WTC11 (cell line): ENCODE measurements at regions not wholly inside any gene's neighbourhood (a gene's known extent, or its start where the extent isn't known, plus 50 kb on each side); places are given as distances from the start of the nearest gene placed in this dataset.

Source experiments
- ATAC-seq: fragments of 200-7000 bp; cut with Tn5 transposase; 2 replicates; pipeline ENCODE4 v1.10.0; 2021; ENCODE audit warnings: mild to moderate bottlenecking, moderate library complexity
- CTCF ChIA-PET: fragments of 300-600 bp; sonication (Branson Sonifier 250); formaldehyde crosslinking; loops from one replicate; lab custom pipeline; 2021; ENCODE audit warnings: antibody characterized with exemption; lab: Charles Lee
- POLR2A ChIA-PET: fragments of 350-600 bp; sonication (Branson Sonifier 250); formaldehyde crosslinking; loops from one replicate; lab custom pipeline; 2021; ENCODE audit warnings: antibody characterized with exemption; lab: Charles Lee
- DNase-seq: peaks from one replicate; pipeline ENCODE4 v3.0.0; 2021; ENCODE audit warnings: low spot score
- H3K27ac Mint-ChIP-seq: 2 replicates; pipeline ENCODE4 v1.8.0; 2021; ENCODE audit warnings: mixed read lengths
- H3K27me3 Mint-ChIP-seq: 2 replicates; pipeline ENCODE4 v1.8.0; 2021; ENCODE audit warnings: low read depth, mild to moderate bottlenecking, moderate library complexity, mixed read lengths
- H3K36me3 Mint-ChIP-seq: 2 replicates; pipeline ENCODE4 v1.8.0; 2021; ENCODE audit warnings: mixed read lengths
- H3K4me1 Mint-ChIP-seq: 2 replicates; pipeline ENCODE4 v1.8.0; 2022; ENCODE audit warnings: mixed read lengths
- H3K4me3 Mint-ChIP-seq: 2 replicates; pipeline ENCODE4 v1.8.0; 2021; ENCODE audit warnings: mild to moderate bottlenecking, moderate library complexity, mixed read lengths
- H3K9me3 Mint-ChIP-seq: 2 replicates; pipeline ENCODE4 v1.8.0; 2021; ENCODE audit warnings: mixed read lengths
- GRHL2 ChIP-seq: fragments of 250-450 bp; sonication (Bioruptor Pico); IDR thresholded peaks from 2 replicates; pipeline ENCODE4 v1.8.0; 2022; ENCODE audit warnings: mild to moderate bottlenecking, moderate library complexity; ENCODE audit not compliant: insufficient replicate concordance, severe bottlenecking
- GTF2I ChIP-seq: fragments of 250-450 bp; sonication (Bioruptor Pico); conservative IDR thresholded peaks from 2 replicates; pipeline ENCODE4 v1.4.0; 2021; ENCODE audit warnings: mild to moderate bottlenecking
- IRF2 ChIP-seq: sonication (generic); formaldehyde crosslinking; IDR thresholded peaks from 2 replicates; pipeline ENCODE4 v1.8.0; 2022; ENCODE audit warnings: low read depth, missing genetic modification reagents, borderline replicate concordance
- JUN ChIP-seq: sonication (generic); formaldehyde crosslinking; IDR thresholded peaks from 2 replicates; pipeline ENCODE4 v1.8.0; 2023; ENCODE audit warnings: mild to moderate bottlenecking, missing genetic modification reagents
- SMAD3 ChIP-seq: sonication (generic); formaldehyde crosslinking; IDR thresholded peaks from 2 replicates; pipeline ENCODE4 v1.8.0; 2022; ENCODE audit warnings: missing genetic modification reagents, mild to moderate bottlenecking, borderline replicate concordance
- SMAD4 ChIP-seq: sonication (generic); formaldehyde crosslinking; IDR thresholded peaks from 2 replicates; pipeline ENCODE4 v1.8.0; 2022; ENCODE audit warnings: mild to moderate bottlenecking, missing genetic modification reagents
- TEAD4 ChIP-seq: sonication (generic); formaldehyde crosslinking; IDR thresholded peaks from 2 replicates; pipeline ENCODE4 v1.8.0; 2022; ENCODE audit warnings: mild to moderate bottlenecking, missing genetic modification reagents
- ZNF396 ChIP-seq: fragments of 250-450 bp; sonication (Bioruptor Pico); IDR thresholded peaks from 2 replicates; pipeline ENCODE4 v1.8.0; 2021; ENCODE audit warnings: mild to moderate bottlenecking, moderate library complexity, borderline replicate concordance
- TF ChIP-seq, protein P1 (sequence below): sonication (generic); formaldehyde crosslinking; IDR thresholded peaks from 2 replicates; pipeline ENCODE4 v1.8.1; 2022; ENCODE audit warnings: low read depth, mild to moderate bottlenecking, moderate library complexity, missing genetic modification reagents, borderline replicate concordance
- TF ChIP-seq, protein P2 (sequence below): sonication (generic); formaldehyde crosslinking; IDR thresholded peaks from 2 replicates; pipeline ENCODE4 v1.8.1; 2023; ENCODE audit warnings: mild to moderate bottlenecking, missing genetic modification reagents, moderate library complexity
- TF ChIP-seq, protein P3 (sequence below): fragments of 250-450 bp; sonication (Bioruptor Pico); IDR thresholded peaks from 2 replicates; pipeline ENCODE4 v1.8.0; 2021; ENCODE audit warnings: mild to moderate bottlenecking
- TF ChIP-seq, protein P4 (sequence below): sonication (generic); formaldehyde crosslinking; IDR thresholded peaks from 2 replicates; pipeline ENCODE4 v1.8.0; 2023; ENCODE audit warnings: missing genetic modification reagents
- TF ChIP-seq, protein P5 (sequence below): fragments of 200-600 bp; IDR thresholded peaks from 2 replicates; pipeline ENCODE4 v1.8.0; 2022; ENCODE audit warnings: antibody characterized with exemption
- TF ChIP-seq, protein P6 (sequence below): fragments of 250-450 bp; sonication (Bioruptor Pico); IDR thresholded peaks from 2 replicates; pipeline ENCODE4 v2.1.2; 2022; ENCODE audit warnings: mild to moderate bottlenecking, moderate library complexity
- TF ChIP-seq, protein P7 (sequence below): fragments of 250-450 bp; sonication (Bioruptor Pico); conservative IDR thresholded peaks from 2 replicates; pipeline ENCODE4 v1.9.0; 2021; ENCODE audit warnings: mild to moderate bottlenecking
- TF ChIP-seq, protein P8 (sequence below): sonication (generic); formaldehyde crosslinking; IDR thresholded peaks from 2 replicates; pipeline ENCODE4 v1.8.0; 2022; ENCODE audit warnings: mild to moderate bottlenecking, missing genetic modification reagents
- TF ChIP-seq, protein P9 (sequence below): sonication (generic); formaldehyde crosslinking; IDR thresholded peaks from 2 replicates; pipeline ENCODE4 v1.8.0; 2022; ENCODE audit warnings: mild to moderate bottlenecking, missing genetic modification reagents
- TF ChIP-seq, protein P10 (sequence below): sonication (generic); formaldehyde crosslinking; IDR thresholded peaks from 2 replicates; pipeline ENCODE4 v1.8.1; 2023; ENCODE audit warnings: mild to moderate bottlenecking, missing genetic modification reagents, borderline replicate concordance

DNA sequence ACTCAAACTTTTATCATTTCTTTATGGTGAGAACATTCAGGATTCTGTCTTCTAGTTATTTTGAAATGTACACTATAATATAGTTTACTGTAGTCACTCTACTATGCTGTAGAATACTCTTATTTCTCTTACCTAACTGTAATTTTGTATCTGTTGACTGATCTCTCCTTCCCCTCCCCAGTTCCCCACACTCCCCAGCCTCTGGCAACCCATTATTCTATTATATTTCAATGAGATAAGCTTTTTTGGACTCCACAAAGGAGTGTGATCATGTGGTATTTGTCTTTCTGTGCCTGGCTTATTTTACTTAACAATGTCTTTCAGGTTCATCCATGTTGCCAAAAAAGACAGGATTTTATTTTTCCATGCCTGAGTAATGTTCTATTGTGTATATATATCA, 71.4 kb upstream of the DYNC1I1 start (continued):
- TF ChIP-seq, protein P1, sequence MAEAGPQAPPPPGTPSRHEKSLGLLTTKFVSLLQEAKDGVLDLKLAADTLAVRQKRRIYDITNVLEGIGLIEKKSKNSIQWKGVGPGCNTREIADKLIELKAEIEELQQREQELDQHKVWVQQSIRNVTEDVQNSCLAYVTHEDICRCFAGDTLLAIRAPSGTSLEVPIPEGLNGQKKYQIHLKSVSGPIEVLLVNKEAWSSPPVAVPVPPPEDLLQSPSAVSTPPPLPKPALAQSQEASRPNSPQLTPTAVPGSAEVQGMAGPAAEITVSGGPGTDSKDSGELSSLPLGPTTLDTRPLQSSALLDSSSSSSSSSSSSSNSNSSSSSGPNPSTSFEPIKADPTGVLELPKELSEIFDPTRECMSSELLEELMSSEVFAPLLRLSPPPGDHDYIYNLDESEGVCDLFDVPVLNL (CRISPR knock-in tag) = no peak
- TF ChIP-seq, protein P2, sequence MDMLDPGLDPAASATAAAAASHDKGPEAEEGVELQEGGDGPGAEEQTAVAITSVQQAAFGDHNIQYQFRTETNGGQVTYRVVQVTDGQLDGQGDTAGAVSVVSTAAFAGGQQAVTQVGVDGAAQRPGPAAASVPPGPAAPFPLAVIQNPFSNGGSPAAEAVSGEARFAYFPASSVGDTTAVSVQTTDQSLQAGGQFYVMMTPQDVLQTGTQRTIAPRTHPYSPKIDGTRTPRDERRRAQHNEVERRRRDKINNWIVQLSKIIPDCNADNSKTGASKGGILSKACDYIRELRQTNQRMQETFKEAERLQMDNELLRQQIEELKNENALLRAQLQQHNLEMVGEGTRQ (CRISPR knock-in tag) = no peak
- TF ChIP-seq, protein P3, sequence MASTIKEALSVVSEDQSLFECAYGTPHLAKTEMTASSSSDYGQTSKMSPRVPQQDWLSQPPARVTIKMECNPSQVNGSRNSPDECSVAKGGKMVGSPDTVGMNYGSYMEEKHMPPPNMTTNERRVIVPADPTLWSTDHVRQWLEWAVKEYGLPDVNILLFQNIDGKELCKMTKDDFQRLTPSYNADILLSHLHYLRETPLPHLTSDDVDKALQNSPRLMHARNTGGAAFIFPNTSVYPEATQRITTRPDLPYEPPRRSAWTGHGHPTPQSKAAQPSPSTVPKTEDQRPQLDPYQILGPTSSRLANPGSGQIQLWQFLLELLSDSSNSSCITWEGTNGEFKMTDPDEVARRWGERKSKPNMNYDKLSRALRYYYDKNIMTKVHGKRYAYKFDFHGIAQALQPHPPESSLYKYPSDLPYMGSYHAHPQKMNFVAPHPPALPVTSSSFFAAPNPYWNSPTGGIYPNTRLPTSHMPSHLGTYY (CRISPR knock-in tag) = no peak
- TF ChIP-seq TEAD4 (CRISPR knock-in tag) = no peak
- TF ChIP-seq, protein P4, sequence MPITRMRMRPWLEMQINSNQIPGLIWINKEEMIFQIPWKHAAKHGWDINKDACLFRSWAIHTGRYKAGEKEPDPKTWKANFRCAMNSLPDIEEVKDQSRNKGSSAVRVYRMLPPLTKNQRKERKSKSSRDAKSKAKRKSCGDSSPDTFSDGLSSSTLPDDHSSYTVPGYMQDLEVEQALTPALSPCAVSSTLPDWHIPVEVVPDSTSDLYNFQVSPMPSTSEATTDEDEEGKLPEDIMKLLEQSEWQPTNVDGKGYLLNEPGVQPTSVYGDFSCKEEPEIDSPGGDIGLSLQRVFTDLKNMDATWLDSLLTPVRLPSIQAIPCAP (CRISPR knock-in tag) = no peak
- TF ChIP-seq, protein P5, sequence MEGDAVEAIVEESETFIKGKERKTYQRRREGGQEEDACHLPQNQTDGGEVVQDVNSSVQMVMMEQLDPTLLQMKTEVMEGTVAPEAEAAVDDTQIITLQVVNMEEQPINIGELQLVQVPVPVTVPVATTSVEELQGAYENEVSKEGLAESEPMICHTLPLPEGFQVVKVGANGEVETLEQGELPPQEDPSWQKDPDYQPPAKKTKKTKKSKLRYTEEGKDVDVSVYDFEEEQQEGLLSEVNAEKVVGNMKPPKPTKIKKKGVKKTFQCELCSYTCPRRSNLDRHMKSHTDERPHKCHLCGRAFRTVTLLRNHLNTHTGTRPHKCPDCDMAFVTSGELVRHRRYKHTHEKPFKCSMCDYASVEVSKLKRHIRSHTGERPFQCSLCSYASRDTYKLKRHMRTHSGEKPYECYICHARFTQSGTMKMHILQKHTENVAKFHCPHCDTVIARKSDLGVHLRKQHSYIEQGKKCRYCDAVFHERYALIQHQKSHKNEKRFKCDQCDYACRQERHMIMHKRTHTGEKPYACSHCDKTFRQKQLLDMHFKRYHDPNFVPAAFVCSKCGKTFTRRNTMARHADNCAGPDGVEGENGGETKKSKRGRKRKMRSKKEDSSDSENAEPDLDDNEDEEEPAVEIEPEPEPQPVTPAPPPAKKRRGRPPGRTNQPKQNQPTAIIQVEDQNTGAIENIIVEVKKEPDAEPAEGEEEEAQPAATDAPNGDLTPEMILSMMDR = no peak

DNA sequence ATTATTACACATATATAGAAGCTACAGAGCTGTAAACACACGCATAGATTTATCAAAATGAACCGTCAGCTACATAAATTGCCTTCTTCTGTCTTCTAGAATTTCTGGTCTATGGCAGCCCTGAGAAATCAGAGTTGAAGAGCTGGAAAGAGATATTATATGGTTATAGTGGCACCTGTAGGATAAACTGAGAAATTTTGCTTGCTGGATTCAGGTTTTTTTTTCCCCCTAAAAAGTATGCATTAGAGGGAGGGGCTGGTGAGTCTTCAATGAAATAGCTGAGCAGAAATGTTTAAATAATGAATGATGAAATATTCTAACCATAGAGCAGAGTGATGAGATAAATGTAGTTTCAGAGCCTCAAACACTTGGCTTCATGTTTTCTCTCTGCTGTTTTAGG, 78.0 kb upstream of the DYNC1I1 start:
- H3K4me3 Mint-ChIP-seq = no peak overlapping the region
- CTCF ChIA-PET = interaction anchor here (0.6 to 1.6 kb wide), 5 partner anchors 150 to 185 kb away, joined by 3 to 5 read pairs (median 4); no protein-coding TSS in a partner anchor
- no peak for ATAC-seq
- no peak for TF ChIP-seq GTF2I (CRISPR knock-in tag)
- TF ChIP-seq SMAD4 (CRISPR knock-in tag) = no peak
- TF ChIP-seq IRF2 (CRISPR knock-in tag) = no peak
- TF ChIP-seq, protein P6, sequence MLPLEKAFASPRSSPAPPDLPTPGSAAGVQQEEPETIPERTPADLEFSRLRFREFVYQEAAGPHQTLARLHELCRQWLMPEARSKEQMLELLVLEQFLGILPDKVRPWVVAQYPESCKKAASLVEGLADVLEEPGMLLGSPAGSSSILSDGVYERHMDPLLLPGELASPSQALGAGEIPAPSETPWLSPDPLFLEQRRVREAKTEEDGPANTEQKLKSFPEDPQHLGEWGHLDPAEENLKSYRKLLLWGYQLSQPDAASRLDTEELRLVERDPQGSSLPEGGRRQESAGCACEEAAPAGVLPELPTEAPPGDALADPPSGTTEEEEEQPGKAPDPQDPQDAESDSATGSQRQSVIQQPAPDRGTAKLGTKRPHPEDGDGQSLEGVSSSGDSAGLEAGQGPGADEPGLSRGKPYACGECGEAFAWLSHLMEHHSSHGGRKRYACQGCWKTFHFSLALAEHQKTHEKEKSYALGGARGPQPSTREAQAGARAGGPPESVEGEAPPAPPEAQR (CRISPR knock-in tag) = no peak
- no peak for TF ChIP-seq SMAD3 (CRISPR knock-in tag)
- TF ChIP-seq, protein P7, sequence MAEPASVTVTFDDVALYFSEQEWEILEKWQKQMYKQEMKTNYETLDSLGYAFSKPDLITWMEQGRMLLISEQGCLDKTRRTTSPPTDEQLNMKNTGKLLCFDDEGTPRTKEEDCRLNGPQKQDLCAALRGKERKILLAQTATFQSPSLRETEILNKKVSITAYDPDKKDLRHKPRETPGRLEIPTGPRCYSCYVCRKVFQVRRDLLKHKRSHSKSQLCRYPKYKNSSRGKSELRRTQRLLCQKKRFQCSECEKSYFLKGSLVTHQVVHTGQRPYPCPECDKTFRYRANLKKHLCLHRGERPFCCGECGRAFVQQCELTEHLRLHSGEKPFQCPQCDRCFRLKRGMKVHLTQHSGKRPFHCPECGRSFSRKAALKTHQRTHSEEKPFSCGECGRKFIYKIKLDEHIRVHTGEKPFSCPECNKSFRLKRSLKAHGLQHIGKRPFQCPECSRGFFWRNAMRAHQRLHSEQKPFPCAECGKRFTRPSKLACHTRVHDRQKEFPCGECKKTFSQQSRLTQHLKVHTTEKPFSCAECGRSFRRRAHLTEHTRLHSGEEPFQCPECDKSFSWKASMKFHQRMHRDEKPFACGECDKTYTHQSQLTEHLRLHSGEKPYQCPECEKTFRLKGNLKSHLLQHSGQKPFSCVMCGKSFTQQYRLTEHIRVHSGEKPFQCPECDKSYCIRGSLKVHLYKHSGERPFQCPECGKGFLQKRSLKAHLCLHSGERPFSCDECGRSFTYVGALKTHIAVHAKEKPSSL (CRISPR knock-in tag) = no peak
- TF ChIP-seq GRHL2 (CRISPR knock-in tag) = no peak
- TF ChIP-seq, protein P8, sequence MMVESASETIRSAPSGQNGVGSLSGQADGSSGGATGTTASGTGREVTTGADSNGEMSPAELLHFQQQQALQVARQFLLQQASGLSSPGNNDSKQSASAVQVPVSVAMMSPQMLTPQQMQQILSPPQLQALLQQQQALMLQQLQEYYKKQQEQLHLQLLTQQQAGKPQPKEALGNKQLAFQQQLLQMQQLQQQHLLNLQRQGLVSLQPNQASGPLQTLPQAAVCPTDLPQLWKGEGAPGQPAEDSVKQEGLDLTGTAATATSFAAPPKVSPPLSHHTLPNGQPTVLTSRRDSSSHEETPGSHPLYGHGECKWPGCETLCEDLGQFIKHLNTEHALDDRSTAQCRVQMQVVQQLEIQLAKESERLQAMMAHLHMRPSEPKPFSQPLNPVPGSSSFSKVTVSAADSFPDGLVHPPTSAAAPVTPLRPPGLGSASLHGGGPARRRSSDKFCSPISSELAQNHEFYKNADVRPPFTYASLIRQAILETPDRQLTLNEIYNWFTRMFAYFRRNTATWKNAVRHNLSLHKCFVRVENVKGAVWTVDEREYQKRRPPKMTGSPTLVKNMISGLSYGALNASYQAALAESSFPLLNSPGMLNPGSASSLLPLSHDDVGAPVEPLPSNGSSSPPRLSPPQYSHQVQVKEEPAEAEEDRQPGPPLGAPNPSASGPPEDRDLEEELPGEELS (CRISPR knock-in tag) = no peak
- TF ChIP-seq ZNF396 (CRISPR knock-in tag) = no peak
- TF ChIP-seq, protein P9, sequence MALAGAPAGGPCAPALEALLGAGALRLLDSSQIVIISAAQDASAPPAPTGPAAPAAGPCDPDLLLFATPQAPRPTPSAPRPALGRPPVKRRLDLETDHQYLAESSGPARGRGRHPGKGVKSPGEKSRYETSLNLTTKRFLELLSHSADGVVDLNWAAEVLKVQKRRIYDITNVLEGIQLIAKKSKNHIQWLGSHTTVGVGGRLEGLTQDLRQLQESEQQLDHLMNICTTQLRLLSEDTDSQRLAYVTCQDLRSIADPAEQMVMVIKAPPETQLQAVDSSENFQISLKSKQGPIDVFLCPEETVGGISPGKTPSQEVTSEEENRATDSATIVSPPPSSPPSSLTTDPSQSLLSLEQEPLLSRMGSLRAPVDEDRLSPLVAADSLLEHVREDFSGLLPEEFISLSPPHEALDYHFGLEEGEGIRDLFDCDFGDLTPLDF (CRISPR knock-in tag) = no peak
- TF ChIP-seq, protein P10, sequence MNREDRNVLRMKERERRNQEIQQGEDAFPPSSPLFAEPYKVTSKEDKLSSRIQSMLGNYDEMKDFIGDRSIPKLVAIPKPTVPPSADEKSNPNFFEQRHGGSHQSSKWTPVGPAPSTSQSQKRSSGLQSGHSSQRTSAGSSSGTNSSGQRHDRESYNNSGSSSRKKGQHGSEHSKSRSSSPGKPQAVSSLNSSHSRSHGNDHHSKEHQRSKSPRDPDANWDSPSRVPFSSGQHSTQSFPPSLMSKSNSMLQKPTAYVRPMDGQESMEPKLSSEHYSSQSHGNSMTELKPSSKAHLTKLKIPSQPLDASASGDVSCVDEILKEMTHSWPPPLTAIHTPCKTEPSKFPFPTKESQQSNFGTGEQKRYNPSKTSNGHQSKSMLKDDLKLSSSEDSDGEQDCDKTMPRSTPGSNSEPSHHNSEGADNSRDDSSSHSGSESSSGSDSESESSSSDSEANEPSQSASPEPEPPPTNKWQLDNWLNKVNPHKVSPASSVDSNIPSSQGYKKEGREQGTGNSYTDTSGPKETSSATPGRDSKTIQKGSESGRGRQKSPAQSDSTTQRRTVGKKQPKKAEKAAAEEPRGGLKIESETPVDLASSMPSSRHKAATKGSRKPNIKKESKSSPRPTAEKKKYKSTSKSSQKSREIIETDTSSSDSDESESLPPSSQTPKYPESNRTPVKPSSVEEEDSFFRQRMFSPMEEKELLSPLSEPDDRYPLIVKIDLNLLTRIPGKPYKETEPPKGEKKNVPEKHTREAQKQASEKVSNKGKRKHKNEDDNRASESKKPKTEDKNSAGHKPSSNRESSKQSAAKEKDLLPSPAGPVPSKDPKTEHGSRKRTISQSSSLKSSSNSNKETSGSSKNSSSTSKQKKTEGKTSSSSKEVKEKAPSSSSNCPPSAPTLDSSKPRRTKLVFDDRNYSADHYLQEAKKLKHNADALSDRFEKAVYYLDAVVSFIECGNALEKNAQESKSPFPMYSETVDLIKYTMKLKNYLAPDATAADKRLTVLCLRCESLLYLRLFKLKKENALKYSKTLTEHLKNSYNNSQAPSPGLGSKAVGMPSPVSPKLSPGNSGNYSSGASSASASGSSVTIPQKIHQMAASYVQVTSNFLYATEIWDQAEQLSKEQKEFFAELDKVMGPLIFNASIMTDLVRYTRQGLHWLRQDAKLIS (CRISPR knock-in tag) = no peak
- no peak for TF ChIP-seq JUN

More for the DNA sequence above, 78.0 kb upstream of the DYNC1I1 start:
- H3K9me3 Mint-ChIP-seq = no peaks in the 10 kb centered on the region
- H3K4me1 Mint-ChIP-seq = peaks cover 3% of the 10 kb centered on the region
- POLR2A ChIA-PET = no interaction called here
- H3K27me3 Mint-ChIP-seq = no peaks in the 10 kb centered on the region; the same call in 1 of the 2 replicates
- H3K27ac Mint-ChIP-seq = no peak overlapping the region
- no peaks in the 10 kb centered on the region for H3K36me3 Mint-ChIP-seq
- DNase-seq = no peak
